GM12878 (cell line): ENCODE measurements at regions not wholly inside any gene's neighbourhood (a gene's known extent, or its start where the extent isn't known, plus 50 kb on each side); places are given as distances from the start of the nearest gene placed in this dataset.

Source experiments
- BHLHE40 ChIP-seq, 2 experiments: fragments of 450-650 bp in 1 of 2; IDR thresholded peaks; 2 replicates each; pipeline ENCODE4 v1.6.1; 2011 to 2017; ENCODE audit warnings: low read depth in 2 of 2, borderline replicate concordance in 1 of 2, improper control_type of control experiment in 1 of 2, low read length in 1 of 2, mild to moderate bottlenecking in 1 of 2
- BRCA1 ChIP-seq: IDR thresholded peaks from 2 replicates; pipeline ENCODE4 v1.6.1; 2011; ENCODE audit warnings: low read depth, low read length, improper control_type of control experiment
- EZH2 ChIP-seq: IDR thresholded peaks from 2 replicates; pipeline ENCODE4 v1.6.1; 2012; ENCODE audit warnings: low read depth, mild to moderate bottlenecking, control low read depth, inconsistent platforms, low read length, borderline replicate concordance; ENCODE audit not compliant: control insufficient read depth
- GABPA ChIP-seq: IDR thresholded peaks from 2 replicates; pipeline ENCODE4 v1.6.1; 2014; ENCODE audit warnings: antibody characterized with exemption, low read depth, mild to moderate bottlenecking, inconsistent platforms
- JUND ChIP-seq: IDR thresholded peaks from 2 replicates; pipeline ENCODE4 v1.6.1; 2012; ENCODE audit warnings: low read depth, mild to moderate bottlenecking, low read length, improper control_type of control experiment, moderate library complexity
- TF ChIP-seq, protein P1 (sequence below): IDR thresholded peaks from 2 replicates; pipeline ENCODE4 v1.6.1; 2011; ENCODE audit warnings: mild to moderate bottlenecking, low read depth, low read length, moderate library complexity; ENCODE audit not compliant: insufficient replicate concordance
- TF ChIP-seq, protein P2 (sequence below), 3 experiments: IDR thresholded peaks in 2 of 3; conservative IDR thresholded peaks in 1 of 3; 2 replicates each; pipeline ENCODE4 v1.5.1; 2011; ENCODE audit warnings: low read depth in 3 of 3, low read length in 3 of 3, mild to moderate bottlenecking in 3 of 3, control low read depth in 2 of 3, moderate library complexity in 2 of 3, inconsistent platforms in 1 of 3, mixed read lengths in 1 of 3; ENCODE audit not compliant: control insufficient read depth in 2 of 3, insufficient read depth in 1 of 3; ENCODE audit errors: extremely low read depth in 1 of 3
- TF ChIP-seq, protein P3 (sequence below): IDR thresholded peaks from 2 replicates; pipeline ENCODE4 v1.6.1; 2011; ENCODE audit warnings: low read depth, low read length, improper control_type of control experiment, borderline replicate concordance

DNA sequence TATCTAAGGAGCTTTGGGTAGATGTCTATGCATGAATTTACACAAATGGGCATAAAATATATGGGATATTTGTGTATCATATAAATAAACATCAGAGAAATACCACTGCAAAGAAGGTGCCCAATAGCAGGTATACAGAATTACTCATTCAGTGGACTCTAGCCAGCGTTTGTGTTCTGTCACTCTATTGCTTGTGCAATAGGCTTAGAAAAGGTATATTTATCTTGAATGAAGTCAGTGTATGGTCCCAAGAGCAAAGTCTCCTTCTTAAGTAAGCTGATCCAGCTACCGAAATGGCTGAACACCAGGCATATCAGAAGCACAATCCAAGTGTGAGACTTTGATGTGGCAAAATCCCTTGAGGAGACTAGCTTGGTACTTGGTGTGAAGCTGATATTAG lies 1058.4 kb downstream of the SORCS1 start:
- TF ChIP-seq, protein P1, sequence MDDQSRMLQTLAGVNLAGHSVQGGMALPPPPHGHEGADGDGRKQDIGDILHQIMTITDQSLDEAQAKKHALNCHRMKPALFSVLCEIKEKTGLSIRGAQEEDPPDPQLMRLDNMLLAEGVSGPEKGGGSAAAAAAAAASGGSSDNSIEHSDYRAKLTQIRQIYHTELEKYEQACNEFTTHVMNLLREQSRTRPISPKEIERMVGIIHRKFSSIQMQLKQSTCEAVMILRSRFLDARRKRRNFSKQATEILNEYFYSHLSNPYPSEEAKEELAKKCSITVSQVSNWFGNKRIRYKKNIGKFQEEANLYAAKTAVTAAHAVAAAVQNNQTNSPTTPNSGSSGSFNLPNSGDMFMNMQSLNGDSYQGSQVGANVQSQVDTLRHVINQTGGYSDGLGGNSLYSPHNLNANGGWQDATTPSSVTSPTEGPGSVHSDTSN, result no peak
- TF ChIP-seq, protein P2, sequence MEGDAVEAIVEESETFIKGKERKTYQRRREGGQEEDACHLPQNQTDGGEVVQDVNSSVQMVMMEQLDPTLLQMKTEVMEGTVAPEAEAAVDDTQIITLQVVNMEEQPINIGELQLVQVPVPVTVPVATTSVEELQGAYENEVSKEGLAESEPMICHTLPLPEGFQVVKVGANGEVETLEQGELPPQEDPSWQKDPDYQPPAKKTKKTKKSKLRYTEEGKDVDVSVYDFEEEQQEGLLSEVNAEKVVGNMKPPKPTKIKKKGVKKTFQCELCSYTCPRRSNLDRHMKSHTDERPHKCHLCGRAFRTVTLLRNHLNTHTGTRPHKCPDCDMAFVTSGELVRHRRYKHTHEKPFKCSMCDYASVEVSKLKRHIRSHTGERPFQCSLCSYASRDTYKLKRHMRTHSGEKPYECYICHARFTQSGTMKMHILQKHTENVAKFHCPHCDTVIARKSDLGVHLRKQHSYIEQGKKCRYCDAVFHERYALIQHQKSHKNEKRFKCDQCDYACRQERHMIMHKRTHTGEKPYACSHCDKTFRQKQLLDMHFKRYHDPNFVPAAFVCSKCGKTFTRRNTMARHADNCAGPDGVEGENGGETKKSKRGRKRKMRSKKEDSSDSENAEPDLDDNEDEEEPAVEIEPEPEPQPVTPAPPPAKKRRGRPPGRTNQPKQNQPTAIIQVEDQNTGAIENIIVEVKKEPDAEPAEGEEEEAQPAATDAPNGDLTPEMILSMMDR (IDR thresholded peaks at IDR 0.05 in 2 of 3, conservative IDR thresholded peaks at IDR 0.05 in 1 of 3; ENCODE audit: control insufficient read depth in 2 of 3, extremely low read depth in 1 of 3, insufficient read depth in 1 of 3, low read depth in 3 of 3, low read length in 3 of 3), result no peak
- TF ChIP-seq BRCA1 (no peak), JUND (no peak), GABPA (no peak), EZH2 (no peak), BHLHE40 (IDR thresholded peaks at IDR 0.05; ENCODE audit: borderline replicate concordance in 1 of 2, low read depth in 2 of 2, low read length in 1 of 2) (no peak)
- TF ChIP-seq, protein P3, sequence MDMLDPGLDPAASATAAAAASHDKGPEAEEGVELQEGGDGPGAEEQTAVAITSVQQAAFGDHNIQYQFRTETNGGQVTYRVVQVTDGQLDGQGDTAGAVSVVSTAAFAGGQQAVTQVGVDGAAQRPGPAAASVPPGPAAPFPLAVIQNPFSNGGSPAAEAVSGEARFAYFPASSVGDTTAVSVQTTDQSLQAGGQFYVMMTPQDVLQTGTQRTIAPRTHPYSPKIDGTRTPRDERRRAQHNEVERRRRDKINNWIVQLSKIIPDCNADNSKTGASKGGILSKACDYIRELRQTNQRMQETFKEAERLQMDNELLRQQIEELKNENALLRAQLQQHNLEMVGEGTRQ, result no peak
